ENCODE measurements at regions not wholly inside any gene's neighbourhood (a gene's known extent, or its start where the extent isn't known, plus 50 kb on each side); places are given as distances from the start of the nearest gene placed in this dataset.
"Not testable (repeated sequence)": the region's sequence is repeated elsewhere in the genome, so short reads cannot be mapped to it uniquely, and the experiment has no call there.

DNA sequence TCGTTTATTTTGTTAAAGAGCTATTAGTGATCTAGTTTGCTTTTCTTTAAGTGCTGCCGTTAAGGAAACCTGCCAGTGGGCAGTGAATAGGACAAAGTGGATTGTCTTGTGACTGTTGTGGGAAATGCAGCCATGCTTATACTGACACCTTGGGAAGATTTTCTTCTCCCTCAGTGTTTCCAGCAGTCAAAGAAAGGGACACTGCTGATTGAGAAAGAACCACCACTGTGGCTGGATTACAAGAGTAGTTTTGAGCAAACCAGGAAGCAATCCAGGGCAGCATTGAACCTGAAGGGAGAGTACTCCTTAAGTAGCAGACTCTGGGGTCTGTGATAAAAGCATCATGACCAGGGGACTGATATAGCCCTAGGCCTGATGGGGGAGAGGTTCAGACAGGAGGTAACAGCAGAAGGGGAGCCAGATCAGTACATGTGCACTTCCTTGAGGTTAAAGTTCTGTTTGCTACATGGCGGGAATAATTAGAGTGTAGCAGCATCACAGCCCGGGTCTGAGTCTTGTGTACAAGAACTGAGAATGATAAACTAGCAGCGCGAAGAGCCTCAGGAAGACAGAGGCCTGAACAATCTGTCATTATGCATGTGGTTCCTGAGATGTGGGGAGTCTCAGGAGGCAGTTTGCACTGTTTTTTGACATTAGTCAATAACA is 167.8 kb downstream of the C11orf91 start:
- H3K36me3 ChIP-seq, result no peaks in the 10 kb centered on the region
- no peak overlapping the region for H3K4me3 ChIP-seq
- H3K27me3 ChIP-seq, result peaks cover 0 to 17% (median 0%) of the 10 kb centered on the region in 3 donors
- WGBS, 5 donors, result 48 to 55% (median 54%) methylated on average over 6 of the region's 6 CpGs
- no peak overlapping the region for H3K27ac ChIP-seq
- H3K4me1 ChIP-seq, result no peaks in the 10 kb centered on the region
- peaks cover 0 to 18% (median 7%) of the 10 kb centered on the region in 4 donors for H3K9me3 ChIP-seq
- TF ChIP-seq POLR2AphosphoS5 (IDR thresholded peaks at IDR 0.05) (no peak), POLR2A (IDR thresholded peaks at IDR 0.05) (no peak), EP300 (IDR thresholded peaks at IDR 0.05) (no peak)
- DNase-seq, result no peak
- intact Hi-C loops (cut with DNase I; ENCODE audit: low total_unique reads), result no loop called here

DNA sequence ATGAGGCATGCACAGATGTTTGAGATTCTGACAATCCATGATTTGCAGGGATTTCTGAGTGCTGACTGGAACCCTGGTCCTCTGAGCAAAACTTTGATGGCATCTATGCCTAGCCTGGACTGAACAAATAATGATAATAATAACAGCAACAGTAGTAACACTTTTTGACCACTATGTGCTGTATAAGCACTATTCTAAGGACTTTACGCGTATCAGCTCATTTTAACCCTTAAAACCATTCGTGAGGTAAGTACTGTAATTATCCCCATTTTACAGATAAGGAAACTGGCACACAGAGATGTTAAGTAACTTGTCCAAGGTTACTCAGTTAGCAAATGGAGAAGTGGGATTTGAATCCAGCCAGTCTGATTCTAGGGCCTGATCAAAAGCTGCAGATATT is 168.4 kb downstream of the C11orf91 start:
- H3K27ac ChIP-seq, result no peak overlapping the region
- 80 to 93% (median 88%) methylated on average over 3 of the region's 3 CpGs for WGBS, 5 donors
- H3K9me3 ChIP-seq, result peaks cover 0 to 22% (median 10%) of the 10 kb centered on the region in 4 donors
- no peak for TF ChIP-seq POLR2AphosphoS5 (IDR thresholded peaks at IDR 0.05)
- TF ChIP-seq EP300 (IDR thresholded peaks at IDR 0.05), result no peak
- TF ChIP-seq POLR2A (IDR thresholded peaks at IDR 0.05), result no peak
- TF ChIP-seq, protein P1, sequence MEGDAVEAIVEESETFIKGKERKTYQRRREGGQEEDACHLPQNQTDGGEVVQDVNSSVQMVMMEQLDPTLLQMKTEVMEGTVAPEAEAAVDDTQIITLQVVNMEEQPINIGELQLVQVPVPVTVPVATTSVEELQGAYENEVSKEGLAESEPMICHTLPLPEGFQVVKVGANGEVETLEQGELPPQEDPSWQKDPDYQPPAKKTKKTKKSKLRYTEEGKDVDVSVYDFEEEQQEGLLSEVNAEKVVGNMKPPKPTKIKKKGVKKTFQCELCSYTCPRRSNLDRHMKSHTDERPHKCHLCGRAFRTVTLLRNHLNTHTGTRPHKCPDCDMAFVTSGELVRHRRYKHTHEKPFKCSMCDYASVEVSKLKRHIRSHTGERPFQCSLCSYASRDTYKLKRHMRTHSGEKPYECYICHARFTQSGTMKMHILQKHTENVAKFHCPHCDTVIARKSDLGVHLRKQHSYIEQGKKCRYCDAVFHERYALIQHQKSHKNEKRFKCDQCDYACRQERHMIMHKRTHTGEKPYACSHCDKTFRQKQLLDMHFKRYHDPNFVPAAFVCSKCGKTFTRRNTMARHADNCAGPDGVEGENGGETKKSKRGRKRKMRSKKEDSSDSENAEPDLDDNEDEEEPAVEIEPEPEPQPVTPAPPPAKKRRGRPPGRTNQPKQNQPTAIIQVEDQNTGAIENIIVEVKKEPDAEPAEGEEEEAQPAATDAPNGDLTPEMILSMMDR (IDR thresholded peaks at IDR 0.05), result no peak
- H3K36me3 ChIP-seq, result no peaks in the 10 kb centered on the region
- no peak overlapping the region for H3K4me3 ChIP-seq
- intact Hi-C loops (cut with DNase I; ENCODE audit: low total_unique reads), result no loop called here
- no peak for DNase-seq
- peaks cover 0 to 17% (median 0%) of the 10 kb centered on the region in 3 donors for H3K27me3 ChIP-seq
- no peaks in the 10 kb centered on the region for H3K4me1 ChIP-seq

DNA sequence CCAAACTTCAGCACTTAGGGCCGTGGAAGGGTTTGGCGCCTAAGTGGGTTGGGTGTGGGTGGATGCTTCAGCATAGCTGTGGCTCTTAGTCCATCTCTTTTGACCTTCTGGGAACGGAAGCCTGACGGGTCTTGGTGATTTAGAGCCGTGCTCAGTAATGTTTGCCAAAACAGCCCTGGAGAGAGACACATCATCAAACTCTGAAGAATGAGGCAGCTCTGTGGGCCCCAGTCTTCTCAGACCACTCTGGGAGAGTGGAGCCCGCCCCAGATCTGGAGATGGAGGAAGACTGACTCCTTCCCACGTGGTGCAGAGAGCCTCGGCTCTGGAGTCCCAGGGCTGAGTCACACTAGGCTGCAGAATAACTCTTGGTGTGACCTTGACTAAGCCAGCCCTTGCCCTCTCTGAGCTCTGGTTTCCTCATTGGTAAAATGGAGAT is 168.9 kb downstream of the C11orf91 start:
- H3K9me3 ChIP-seq, result peaks cover 0 to 22% (median 10%) of the 10 kb centered on the region in 4 donors
- DNase-seq, result no peak
- TF ChIP-seq, protein P1 (IDR thresholded peaks at IDR 0.05), result no peak
- no peak for TF ChIP-seq POLR2A (IDR thresholded peaks at IDR 0.05)
- TF ChIP-seq EP300 (IDR thresholded peaks at IDR 0.05), result no peak
- TF ChIP-seq POLR2AphosphoS5 (IDR thresholded peaks at IDR 0.05), result no peak
- H3K4me1 ChIP-seq, result no peaks in the 10 kb centered on the region
- intact Hi-C loops (cut with DNase I; ENCODE audit: low total_unique reads), result no loop called here
- H3K27ac ChIP-seq, result no peak overlapping the region
- no peak overlapping the region for H3K4me3 ChIP-seq
- no peaks in the 10 kb centered on the region for H3K36me3 ChIP-seq
- peaks cover 0 to 12% (median 0%) of the 10 kb centered on the region in 3 donors for H3K27me3 ChIP-seq
- WGBS, 5 donors, result 51 to 69% (median 63%) methylated on average over 7 to 8 of the region's 8 CpGs

DNA sequence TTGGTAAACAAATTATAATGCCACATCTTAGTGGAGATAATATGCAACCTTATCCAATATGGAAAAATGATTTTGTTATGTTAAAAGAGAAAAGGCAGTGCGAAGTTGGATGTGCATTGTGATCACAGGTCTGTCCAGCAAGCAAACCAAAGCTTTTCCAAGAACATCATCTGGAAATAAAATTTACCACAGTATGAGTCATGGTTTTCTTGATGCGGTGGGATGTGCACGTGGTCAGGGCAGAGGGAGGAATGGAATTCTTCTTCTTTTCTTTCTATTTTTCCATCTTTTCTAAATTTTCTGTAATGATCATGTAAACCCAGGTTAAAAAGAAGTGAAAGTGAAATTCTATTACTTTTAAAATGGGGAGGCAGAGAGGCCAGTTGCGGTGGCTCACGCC is 169.8 kb downstream of the C11orf91 start:
- H3K27me3 ChIP-seq, result peaks cover 0 to 6% (median 0%) of the 10 kb centered on the region in 3 donors
- 80 to 90% (median 86%) methylated on average over 5 of the region's 5 CpGs for WGBS, 5 donors
- H3K27ac ChIP-seq, result no peak overlapping the region
- peaks cover 0 to 28% (median 15%) of the 10 kb centered on the region in 4 donors for H3K9me3 ChIP-seq
- H3K36me3 ChIP-seq, result no peaks in the 10 kb centered on the region
- no peak for DNase-seq
- H3K4me3 ChIP-seq, result no peak overlapping the region
- no peaks in the 10 kb centered on the region for H3K4me1 ChIP-seq
- TF ChIP-seq, protein P1 (IDR thresholded peaks at IDR 0.05), result no peak
- no peak for TF ChIP-seq POLR2AphosphoS5 (IDR thresholded peaks at IDR 0.05)
- no peak for TF ChIP-seq POLR2A (IDR thresholded peaks at IDR 0.05)
- TF ChIP-seq EP300 (IDR thresholded peaks at IDR 0.05), result no peak
- intact Hi-C loops (cut with DNase I; ENCODE audit: low total_unique reads), result no loop called here

DNA sequence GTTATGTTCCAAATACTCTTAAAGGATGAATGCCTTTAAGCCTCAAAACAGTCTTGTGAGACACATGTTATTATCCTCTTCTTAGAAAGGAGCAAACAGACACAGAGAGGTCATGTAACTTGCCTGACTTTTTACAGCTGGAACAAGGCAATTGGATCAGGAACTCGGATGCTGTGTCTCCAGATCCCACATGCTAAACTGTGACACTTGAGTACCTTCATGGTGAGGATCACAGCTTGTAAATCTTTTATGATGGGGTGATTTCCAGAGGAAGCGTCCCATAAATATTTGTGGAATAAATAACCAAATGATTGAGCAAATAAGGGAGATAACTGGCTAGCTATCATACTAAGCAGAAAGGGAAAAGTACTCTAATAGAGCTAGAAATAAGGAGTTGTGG is 171.2 kb downstream of the C11orf91 start:
- intact Hi-C loops (cut with DNase I; ENCODE audit: low total_unique reads), result no loop called here
- Histone ChIP-seq H3K9me3 (peaks cover 0 to 22% (median 12%) of the 10 kb centered on the region in 4 donors), H3K27ac (no peak overlapping the region), H3K4me1 (no peaks in the 10 kb centered on the region), H3K36me3 (no peaks in the 10 kb centered on the region), H3K27me3 (no peaks in the 10 kb centered on the region), H3K4me3 (no peak overlapping the region)
- TF ChIP-seq EP300 (IDR thresholded peaks at IDR 0.05) (no peak), POLR2AphosphoS5 (IDR thresholded peaks at IDR 0.05) (no peak)
- no peak for DNase-seq
- 54 to 72% (median 60%) methylated on average over 2 of the region's 2 CpGs for WGBS, 5 donors

DNA sequence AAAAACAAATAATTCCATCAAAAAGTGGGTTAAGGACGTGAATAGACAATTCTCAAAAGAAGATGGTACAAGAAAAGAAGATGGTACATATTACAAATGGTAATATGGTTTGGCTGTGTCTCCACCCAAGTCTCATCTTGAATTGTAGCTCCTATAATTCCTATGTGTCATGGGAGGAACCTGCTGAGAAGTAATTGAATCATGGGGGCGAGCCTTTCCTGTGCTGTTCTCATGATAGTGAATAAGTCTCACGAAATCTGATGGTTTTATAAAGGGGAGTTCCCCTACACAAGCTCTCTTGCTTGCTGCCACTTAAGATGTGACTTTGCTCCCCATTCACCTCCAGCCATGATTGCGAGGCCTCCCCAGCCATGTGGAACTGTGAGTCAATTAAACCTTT is 172.9 kb downstream of the C11orf91 start:
- H3K4me3 ChIP-seq; H3K27ac ChIP-seq; H3K36me3 ChIP-seq; intact Hi-C loops (cut with DNase I; ENCODE audit: low total_unique reads); DNase-seq; H3K4me1 ChIP-seq; H3K27me3 ChIP-seq: not testable (repeated sequence)
- H3K9me3 ChIP-seq, result peaks cover 0 to 22% (median 12%) of the 10 kb centered on the region in 4 donors
- WGBS, 5 donors, result 70 to 83% (median 80%) methylated on average over 4 of the region's 4 CpGs
